Fibroblast of the conjunctiva (primary cell): ENCODE measurements at regions not wholly inside any gene's neighbourhood (a gene's known extent, or its start where the extent isn't known, plus 50 kb on each side); places are given as distances from the start of the nearest gene placed in this dataset.
"Not testable (repeated sequence)": the region's sequence is repeated elsewhere in the genome, so short reads cannot be mapped to it uniquely, and the experiment has no call there.

Experiments
- DNase-seq: peaks from one replicate; pipeline ENCODE4 v3.0.0-alpha.2; 2010; ENCODE audit warnings: low read depth

GRCh38 chr4:53716471-53717063 lies 125.3 kb upstream of the LNX1 start:
- no peak for DNase-seq

GRCh38 chr4:53716011-53716410 lies 124.7 kb upstream of the LNX1 start:
- DNase-seq = no peak

- peak; percentile 69 for DNase-seq
These were observed 123.2 kb upstream of the LNX1 start for GRCh38 chr4:53714236-53715140.

GRCh38 chr4:53713767-53714166 lies 122.5 kb upstream of the LNX1 start:
- no peak for DNase-seq

- DNase-seq = no peak
These were observed 122.0 kb upstream of the LNX1 start for GRCh38 chr4:53713296-53713695.

GRCh38 chr4:53712408-53713020 lies 121.2 kb upstream of the LNX1 start:
- no peak for DNase-seq

- DNase-seq = no peak
These were observed 120.6 kb upstream of the LNX1 start for GRCh38 chr4:53711926-53712325.

GRCh38 chr4:53709693-53710092 lies 118.4 kb upstream of the LNX1 start:
- DNase-seq = no peak

- no peak for DNase-seq
These were observed 116.2 kb upstream of the LNX1 start for GRCh38 chr4:53707491-53707890.

- peak; percentile 61 for DNase-seq
These were observed 115.2 kb upstream of the LNX1 start for GRCh38 chr4:53706422-53707032.

GRCh38 chr4:53705972-53706371 lies 114.7 kb upstream of the LNX1 start:
- DNase-seq = no peak

GRCh38 chr4:53705151-53705764 lies 114.0 kb upstream of the LNX1 start:
- no peak for DNase-seq

GRCh38 chr4:53704329-53704728 lies 113.0 kb upstream of the LNX1 start:
- no peak for DNase-seq

- no peak for DNase-seq
These were observed 112.0 kb upstream of the LNX1 start for GRCh38 chr4:53703267-53703655.

- DNase-seq = peak; percentile 80
These were observed 111.3 kb upstream of the LNX1 start for GRCh38 chr4:53702334-53703266.

- DNase-seq = not testable (repeated sequence)
These were observed 110.0 kb upstream of the LNX1 start for GRCh38 chr4:53701260-53701659.

GRCh38 chr4:53699310-53699709 lies 108.0 kb upstream of the LNX1 start:
- not testable (repeated sequence) for DNase-seq

GRCh38 chr4:53697016-53697685 lies 105.9 kb upstream of the LNX1 start:
- DNase-seq = no peak

GRCh38 chr4:53695540-53696463 lies 104.5 kb upstream of the LNX1 start:
- no peak for DNase-seq
